ENCODE measurements at regions not wholly inside any gene's neighbourhood (a gene's known extent, or its start where the extent isn't known, plus 50 kb on each side); places are given as distances from the start of the nearest gene placed in this dataset.

DNA sequence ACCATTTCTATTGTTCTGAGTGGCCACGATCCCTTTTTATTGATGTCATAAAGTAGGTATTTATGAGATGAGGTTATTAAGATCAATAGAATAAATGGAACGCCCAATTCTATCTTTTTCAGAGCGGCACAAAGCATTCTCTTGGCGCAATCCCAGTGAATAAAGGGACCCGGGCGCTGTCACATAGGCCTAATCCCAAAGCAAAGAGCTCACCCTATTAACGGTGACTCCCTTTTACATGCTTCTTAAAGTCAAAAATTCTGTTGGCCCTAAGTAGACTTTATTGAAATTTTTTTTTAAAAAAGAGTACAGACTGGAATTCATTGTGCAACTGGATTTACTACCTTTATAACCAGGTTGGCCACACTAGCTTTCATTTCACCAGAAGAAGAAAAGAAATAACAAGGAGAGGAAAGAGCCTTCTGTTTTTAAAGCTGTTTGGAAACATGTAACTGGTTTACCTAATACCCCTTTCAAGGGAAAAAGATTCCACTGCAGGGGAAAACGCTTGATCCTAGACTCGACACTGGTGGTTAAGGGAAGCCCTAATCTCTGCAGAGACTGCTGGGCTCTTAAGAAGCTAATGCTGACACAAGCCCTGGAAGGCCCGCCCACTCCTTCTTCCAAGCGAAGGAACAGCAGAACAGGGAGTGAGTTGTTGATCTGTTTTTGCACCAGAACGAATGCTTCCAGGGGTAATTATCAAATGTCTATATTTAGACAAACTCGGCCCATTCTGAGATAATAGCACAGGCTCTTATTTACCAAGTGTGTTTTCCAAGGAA, 381.2 kb downstream of the BCL11B start:
- DNase-seq: no peak

DNA sequence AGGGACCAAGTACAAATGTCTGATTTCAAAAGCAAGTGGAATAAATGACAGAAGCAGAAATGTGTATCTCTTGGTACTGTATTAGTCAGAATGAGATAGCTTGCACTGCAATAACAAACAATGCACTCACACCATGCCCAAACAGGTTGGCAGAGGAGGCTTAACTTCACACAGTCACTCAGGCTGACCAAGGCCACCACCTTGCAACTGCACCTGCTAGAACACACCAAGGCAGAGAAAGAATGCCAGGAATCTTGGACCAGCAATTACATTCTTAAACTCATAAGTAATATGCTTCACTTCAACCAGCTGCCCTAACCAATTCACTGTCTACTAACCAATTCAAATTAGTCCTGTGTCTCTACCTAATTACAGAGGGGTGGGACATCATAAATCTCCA, 378.3 kb downstream of the BCL11B start:
- no peak for DNase-seq

- DNase-seq: no peak
These were observed 377.4 kb downstream of the BCL11B start for GRCh38 chr14:98894600-98894999.

DNA sequence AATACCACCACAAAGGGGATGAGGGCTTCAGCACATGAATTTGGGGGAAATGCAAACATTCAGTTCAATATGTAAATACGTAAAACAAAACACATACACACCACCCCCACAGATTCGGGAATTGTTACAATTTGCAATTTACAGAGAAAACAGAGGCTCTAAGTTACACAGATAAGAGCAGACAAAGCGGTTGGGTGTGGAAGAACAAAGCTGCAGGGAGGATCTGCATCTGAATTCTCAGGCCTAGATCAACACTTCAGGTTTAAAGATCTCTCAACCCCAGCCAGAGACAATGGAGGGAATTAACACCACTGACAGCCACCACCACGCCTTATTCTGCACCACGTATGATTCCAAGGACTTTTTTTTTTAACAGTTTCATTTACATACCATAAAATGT, 375.5 kb downstream of the BCL11B start:
- DNase-seq: no peak

DNA sequence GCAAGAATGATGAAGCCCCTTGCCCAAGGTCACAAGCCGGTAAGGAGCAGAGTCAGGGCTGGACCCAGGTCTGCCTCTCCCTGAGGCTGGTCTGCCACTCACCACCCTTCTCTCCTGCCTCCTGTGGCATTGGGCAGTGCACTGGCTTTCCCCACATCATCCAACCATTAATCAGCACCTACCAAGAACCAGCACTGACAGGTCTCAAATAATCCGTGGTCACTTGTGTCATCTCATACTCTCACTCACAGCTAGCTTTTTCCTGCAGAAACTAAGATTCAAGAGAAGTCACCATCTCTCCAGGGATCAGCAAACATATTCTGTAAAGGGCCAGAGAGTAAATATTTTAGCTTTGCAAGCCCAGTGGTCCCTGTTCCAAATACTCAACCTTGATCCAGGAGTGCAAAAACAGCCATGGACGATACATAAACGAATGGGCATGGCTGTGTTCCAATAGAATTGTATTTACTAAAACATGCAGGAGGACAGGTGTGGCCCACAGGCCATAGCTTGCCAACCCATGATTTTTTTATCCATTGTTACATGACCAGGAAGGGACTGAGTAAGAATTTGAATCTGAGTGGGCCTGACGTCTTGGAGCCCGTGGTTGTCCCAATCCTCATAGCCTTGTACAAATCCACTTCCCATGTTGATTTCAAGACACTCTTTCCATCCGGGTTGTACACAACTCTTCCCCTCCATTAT, 374.2 kb downstream of the BCL11B start:
- no peak for DNase-seq

GRCh38 chr14:98899441-98899840, 372.6 kb downstream of the BCL11B start:
- no peak for DNase-seq

- DNase-seq: no peak
These were observed 371.8 kb downstream of the BCL11B start for GRCh38 chr14:98900236-98900635.

GRCh38 chr14:98900798-98901197, 371.2 kb downstream of the BCL11B start:
- DNase-seq: no peak

- no peak for DNase-seq
These were observed 370.3 kb downstream of the BCL11B start for GRCh38 chr14:98901511-98902205.

- DNase-seq: no peak
These were observed 368.6 kb downstream of the BCL11B start for GRCh38 chr14:98903371-98903770.

DNA sequence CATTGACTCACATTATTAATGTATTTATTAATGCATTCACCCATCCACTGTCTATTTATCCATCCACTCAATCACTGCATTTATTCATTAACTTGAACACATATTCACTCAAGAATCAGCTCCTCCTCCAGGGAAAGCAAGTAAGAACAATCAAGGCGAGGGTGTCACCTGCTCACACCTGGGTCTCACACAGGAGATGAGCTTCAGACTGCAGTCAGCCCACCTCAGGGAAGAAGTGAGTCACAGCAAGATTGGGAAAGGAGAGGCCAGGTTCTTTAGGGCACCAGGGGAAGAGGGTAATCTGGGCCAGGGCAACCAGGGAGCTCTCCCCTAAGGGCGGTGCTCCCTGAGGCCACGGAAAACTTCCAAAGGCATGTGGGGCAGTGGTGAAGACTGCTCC, 367.3 kb downstream of the BCL11B start:
- DNase-seq: no peak

- no peak for DNase-seq
These were observed 365.6 kb downstream of the BCL11B start for GRCh38 chr14:98906123-98906995.

- no peak for DNase-seq
These were observed 364.7 kb downstream of the BCL11B start for GRCh38 chr14:98907271-98907670.

DNA sequence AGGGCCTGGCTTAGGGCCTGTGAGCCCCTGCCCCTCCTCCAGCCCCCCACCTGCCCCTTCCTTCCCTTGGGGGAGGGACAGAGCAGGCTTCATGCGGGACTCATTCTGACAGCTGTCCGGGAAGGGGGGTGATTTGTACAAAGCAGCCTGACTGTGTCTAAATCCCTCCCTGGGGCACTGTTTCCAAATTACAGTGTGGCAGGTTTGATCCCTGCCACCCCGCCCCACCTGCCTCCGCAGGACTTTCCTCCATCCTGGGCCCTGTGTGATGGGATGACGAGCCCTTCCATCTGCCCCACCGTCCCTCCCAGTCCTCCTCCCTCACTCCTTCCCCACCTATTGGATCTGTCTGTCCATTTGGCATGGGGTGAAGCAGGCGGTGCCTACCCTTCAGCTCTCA, 363.9 kb downstream of the BCL11B start:
- no peak for DNase-seq

- no peak for DNase-seq
These were observed 362.6 kb downstream of the BCL11B start for GRCh38 chr14:98909251-98909944.

DNA sequence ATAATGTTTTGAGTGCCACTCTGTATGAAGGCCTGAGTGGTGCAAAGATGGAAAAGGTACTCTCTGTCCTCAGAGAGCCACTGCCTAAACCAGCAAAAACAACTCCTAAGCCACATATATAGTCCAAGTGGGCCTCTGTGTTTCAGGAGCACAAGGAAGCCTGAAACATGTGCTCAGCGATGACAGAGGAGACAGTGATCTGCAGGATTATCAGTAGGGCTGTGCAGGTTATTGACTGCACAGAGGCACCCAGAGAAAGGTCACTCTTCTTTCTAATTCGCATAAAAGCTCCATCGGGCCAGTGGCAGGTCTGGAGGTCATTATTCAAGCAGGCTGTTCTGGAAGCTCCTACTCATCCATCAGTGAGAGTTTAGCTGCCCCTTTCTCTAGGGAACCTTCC, 361.9 kb downstream of the BCL11B start:
- DNase-seq: no peak

GRCh38 chr14:98912655-98913054, 359.3 kb downstream of the BCL11B start:
- no peak for DNase-seq

DNA sequence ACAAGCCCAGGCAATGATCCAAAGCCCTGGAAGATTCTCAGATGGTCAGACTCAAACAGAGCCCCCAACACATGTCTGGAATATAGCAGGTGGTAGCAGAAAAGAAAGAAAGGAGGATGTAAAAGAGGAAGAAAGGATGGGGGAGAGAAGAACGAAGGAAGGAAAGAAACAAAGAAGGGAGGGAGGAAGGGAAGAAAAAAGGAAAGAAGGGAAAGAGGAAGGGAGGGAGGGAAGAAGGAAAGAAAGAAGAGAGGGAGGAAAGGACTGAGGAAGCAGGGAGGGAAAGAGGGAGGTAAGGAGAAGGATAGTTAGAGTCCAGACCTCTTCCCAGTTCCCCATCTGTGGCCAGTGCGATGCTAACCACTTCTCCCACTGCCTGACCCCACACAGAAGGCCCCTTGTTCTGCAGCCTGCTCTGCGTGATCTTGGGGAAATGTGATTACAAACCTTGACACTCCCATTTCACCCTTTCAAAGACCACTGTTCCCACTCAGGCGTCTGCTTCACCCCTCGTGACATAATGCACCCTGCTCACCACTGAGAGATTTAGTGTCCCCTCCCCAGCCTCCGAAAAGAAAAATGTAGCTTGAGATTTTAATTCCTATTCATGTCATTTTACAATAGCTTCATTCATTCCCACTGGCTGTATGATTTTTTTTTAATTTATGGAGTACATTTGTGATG, 357.9 kb downstream of the BCL11B start:
- no peak for DNase-seq

GRCh38 chr14:98914942-98915341, 357.1 kb downstream of the BCL11B start:
- DNase-seq: no peak

GRCh38 chr14:98915625-98916024, 356.4 kb downstream of the BCL11B start:
- DNase-seq: no peak

DNA sequence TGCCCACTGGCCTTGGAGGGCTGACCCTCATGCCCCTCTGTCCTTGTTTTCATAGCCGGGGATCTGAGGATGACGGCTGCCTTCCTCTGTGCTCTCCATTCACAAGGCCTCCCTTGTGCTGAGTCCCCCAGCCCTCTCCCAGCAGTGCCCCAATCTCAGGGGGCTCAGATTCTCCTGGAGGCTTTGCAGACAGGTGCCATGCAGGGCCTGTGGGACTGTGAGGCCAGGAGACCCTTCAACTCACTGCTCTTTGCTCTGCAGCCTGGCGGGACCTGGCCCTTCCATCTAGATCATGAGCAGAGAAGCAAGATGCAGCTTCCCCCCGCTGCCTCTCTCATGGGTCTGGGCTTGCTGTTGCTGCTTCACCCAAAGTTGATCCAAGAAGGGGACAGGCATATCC, 356.0 kb downstream of the BCL11B start:
- DNase-seq: no peak

DNA sequence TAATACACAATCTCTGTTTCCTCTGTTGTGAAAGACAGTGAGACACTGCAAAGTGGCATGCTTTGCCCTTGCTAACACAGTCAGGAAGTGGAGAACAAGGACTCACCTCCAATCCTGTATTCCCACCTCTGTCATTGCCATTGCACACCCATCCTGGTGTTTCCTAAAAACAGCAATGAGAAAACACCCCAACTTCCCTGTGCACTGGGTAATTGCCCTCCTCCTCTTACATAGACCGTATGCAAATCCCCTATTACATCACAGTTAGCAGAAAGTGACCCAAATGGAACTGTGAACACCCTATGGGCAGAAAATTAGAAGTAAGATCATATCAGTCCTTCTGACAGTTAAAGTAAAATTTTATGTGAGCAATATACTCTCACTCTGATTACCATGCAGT, 355.5 kb downstream of the BCL11B start:
- no peak for DNase-seq
